PC-9 (cell line): ENCODE measurements at regions not wholly inside any gene's neighbourhood (a gene's known extent, or its start where the extent isn't known, plus 50 kb on each side); places are given as distances from the start of the nearest gene placed in this dataset.

ENCODE experiments used
- BruUV-seq: library from RNA; stranded (reverse); fragments of 400-500 nt; replicated peaks from 2 replicates; lab custom pipeline; 2021; lab: Mats Ljungman, UMichigan
- CTCF ChIA-PET: fragments of 300-600 bp; sonication (Branson Sonifier 250); formaldehyde crosslinking; loops from one replicate; lab custom pipeline; 2022; ENCODE audit warnings: antibody characterized with exemption; lab: Charles Lee
- POLR2A ChIA-PET: fragments of 300-600 bp; sonication (Branson Sonifier 250); formaldehyde crosslinking; loops from one replicate; lab custom pipeline; 2022; ENCODE audit warnings: antibody characterized with exemption; ENCODE audit not compliant: unreplicated experiment; lab: Charles Lee
- DNase-seq, 2 experiments: peaks; one replicate each; pipeline versions ENCODE4 v3.0.0 to v3.0.0-alpha.2; 2015 to 2022; ENCODE audit warnings: mixed read lengths in 1 of 2
- H2AFZ ChIP-seq: fragments of 200-600 bp; sonication (generic); 2 replicates; pipeline ENCODE4 v1.8.1; 2017; ENCODE audit warnings: antibody characterized with exemption
- H3F3A ChIP-seq: fragments of 200-600 bp; sonication (generic); 2 replicates; pipeline ENCODE4 v1.8.1; 2017; ENCODE audit warnings: antibody characterized with exemption, mild to moderate bottlenecking, low read depth; ENCODE audit not compliant: insufficient read depth
- H3K27ac ChIP-seq: fragments of 200-600 bp; sonication (generic); 2 replicates; pipeline ENCODE4 v1.6.1; 2016; ENCODE audit warnings: mixed run types
- H3K27me3 ChIP-seq: fragments of 200-600 bp; sonication (generic); 2 replicates; pipeline ENCODE4 v1.6.1; 2016; ENCODE audit warnings: low read depth, mixed run types; ENCODE audit not compliant: insufficient read depth
- H3K36me3 ChIP-seq: fragments of 200-600 bp; sonication (generic); 2 replicates; pipeline ENCODE4 v1.6.1; 2016; ENCODE audit warnings: low read depth, mixed run types
- H3K4me1 ChIP-seq: fragments of 200-600 bp; sonication (generic); replicated peaks from 2 replicates; pipeline ENCODE4 v1.6.1; 2016; ENCODE audit warnings: mixed run types; ENCODE audit not compliant: insufficient read depth
- H3K4me2 ChIP-seq: fragments of 200-600 bp; sonication (generic); 2 replicates; pipeline ENCODE4 v1.6.1; 2017; ENCODE audit warnings: mixed run types
- H3K4me3 ChIP-seq: fragments of 200-600 bp; sonication (generic); 2 replicates; pipeline ENCODE4 v1.6.1; 2016; ENCODE audit warnings: mixed run types
- H3K79me2 ChIP-seq: fragments of 200-600 bp; sonication (generic); 2 replicates; pipeline ENCODE4 v1.6.1; 2017; ENCODE audit warnings: low read depth, mixed run types
- H3K9me2 ChIP-seq: fragments of 200-600 bp; sonication (generic); 2 replicates; pipeline ENCODE4 v1.8.1; 2017; ENCODE audit warnings: mild to moderate bottlenecking; ENCODE audit not compliant: insufficient read depth
- H3K9me3 ChIP-seq: fragments of 200-600 bp; sonication (generic); 2 replicates; pipeline ENCODE4 v1.8.1; 2016; ENCODE audit warnings: low read depth; ENCODE audit not compliant: insufficient read depth
- H4K20me1 ChIP-seq: fragments of 200-600 bp; sonication (generic); 2 replicates; pipeline ENCODE4 v1.8.1; 2017; ENCODE audit not compliant: insufficient read depth
- EZH2 ChIP-seq: fragments of 200-600 bp; sonication (generic); IDR thresholded peaks from 2 replicates; pipeline ENCODE4 v1.8.0; 2017; ENCODE audit warnings: antibody characterized with exemption, low read depth
- intact Hi-C: fragments of 100-400 bp; cut with micrococcal nuclease; formaldehyde crosslinking; loops from one replicate; pipeline ENCODE4 v1.10.0; 2022; ENCODE audit not compliant: unreplicated experiment
- TF ChIP-seq, protein P1 (sequence below): fragments of 200-600 bp; sonication (generic); conservative IDR thresholded peaks from 2 replicates; pipeline ENCODE4 v1.6.1; 2017; ENCODE audit warnings: mixed run types, antibody characterized with exemption, mild to moderate bottlenecking, moderate library complexity

DNA sequence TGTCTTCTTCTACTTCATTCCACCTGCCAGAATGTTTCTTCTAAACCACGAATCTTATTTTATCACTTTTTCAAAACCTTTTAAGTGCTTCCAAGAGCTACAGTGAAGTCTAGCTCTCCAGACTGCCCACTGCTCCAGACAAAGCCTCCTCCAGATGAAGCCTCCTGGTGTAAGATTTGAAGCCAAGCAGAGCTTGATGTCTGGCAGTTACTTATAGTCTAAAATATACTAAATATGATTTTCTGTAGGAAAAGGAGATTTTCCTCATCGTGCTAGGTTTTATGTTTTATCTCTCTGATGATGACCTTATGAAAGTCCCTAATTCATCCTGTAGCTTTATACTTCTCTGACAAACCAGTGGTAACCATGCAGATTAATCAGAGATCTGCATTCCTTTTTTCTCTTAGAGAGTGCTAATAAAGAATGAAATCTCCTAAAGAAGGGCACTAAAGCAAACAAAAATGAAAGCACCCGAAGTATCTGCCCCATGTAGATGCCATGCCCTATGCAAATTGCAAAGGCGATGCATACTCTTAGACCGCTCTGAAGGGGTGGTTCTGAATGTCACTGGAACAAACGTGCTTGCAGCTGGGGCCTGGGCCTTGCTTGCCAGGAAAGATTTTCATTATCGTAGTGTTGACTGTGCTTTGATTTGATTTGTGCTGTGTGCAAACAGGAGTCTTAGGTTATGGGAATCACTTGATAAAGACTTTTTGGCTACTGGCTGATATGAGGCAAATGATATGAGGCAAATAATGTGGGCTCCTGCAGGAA, 314.2 kb downstream of the PID1 start:
- no TSS peak for BruUV-seq
- POLR2A ChIA-PET, result no interaction called here

DNA sequence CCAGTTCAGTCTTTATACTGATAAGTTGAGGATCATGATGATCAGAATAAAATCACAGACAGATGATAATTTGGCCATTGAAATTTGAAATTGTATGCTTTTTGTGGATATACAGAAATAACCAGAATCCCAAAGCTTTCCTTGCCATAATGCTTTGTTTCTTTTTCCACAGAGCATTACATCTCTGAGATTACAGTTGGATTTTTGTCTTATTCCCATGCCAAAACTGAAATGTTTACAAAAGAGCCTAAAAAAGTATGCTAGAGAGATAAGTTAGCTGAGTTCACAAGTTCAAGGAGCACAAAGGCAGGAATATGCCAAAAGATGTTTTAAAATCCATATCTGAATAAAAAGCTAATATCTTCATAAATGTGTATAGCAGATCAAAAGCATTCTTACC, 321.3 kb downstream of the PID1 start:
- no peaks in the 10 kb centered on the region for H3K79me2 ChIP-seq
- CTCF ChIA-PET, result no interaction called here
- H3K27me3 ChIP-seq, result no peaks in the 10 kb centered on the region
- H3K4me3 ChIP-seq, result no peak overlapping the region
- H3F3A ChIP-seq, result no peaks in the 10 kb centered on the region
- no peak overlapping the region for H3K27ac ChIP-seq
- POLR2A ChIA-PET, result no interaction called here
- no peaks in the 10 kb centered on the region for H3K9me3 ChIP-seq
- no peaks in the 10 kb centered on the region for H3K4me1 ChIP-seq
- H3K36me3 ChIP-seq, result no peaks in the 10 kb centered on the region
- H3K4me2 ChIP-seq, result no peak overlapping the region
- no TSS peak for BruUV-seq
- no peaks in the 10 kb centered on the region for H4K20me1 ChIP-seq
- intact Hi-C loops, result no loop called here
- H3K9me2 ChIP-seq, result no peaks in the 10 kb centered on the region
- no peak for TF ChIP-seq EZH2
- TF ChIP-seq, protein P1, sequence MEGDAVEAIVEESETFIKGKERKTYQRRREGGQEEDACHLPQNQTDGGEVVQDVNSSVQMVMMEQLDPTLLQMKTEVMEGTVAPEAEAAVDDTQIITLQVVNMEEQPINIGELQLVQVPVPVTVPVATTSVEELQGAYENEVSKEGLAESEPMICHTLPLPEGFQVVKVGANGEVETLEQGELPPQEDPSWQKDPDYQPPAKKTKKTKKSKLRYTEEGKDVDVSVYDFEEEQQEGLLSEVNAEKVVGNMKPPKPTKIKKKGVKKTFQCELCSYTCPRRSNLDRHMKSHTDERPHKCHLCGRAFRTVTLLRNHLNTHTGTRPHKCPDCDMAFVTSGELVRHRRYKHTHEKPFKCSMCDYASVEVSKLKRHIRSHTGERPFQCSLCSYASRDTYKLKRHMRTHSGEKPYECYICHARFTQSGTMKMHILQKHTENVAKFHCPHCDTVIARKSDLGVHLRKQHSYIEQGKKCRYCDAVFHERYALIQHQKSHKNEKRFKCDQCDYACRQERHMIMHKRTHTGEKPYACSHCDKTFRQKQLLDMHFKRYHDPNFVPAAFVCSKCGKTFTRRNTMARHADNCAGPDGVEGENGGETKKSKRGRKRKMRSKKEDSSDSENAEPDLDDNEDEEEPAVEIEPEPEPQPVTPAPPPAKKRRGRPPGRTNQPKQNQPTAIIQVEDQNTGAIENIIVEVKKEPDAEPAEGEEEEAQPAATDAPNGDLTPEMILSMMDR, result no peak
- DNase-seq, result no peak
- no peak overlapping the region for H2AFZ ChIP-seq

More for the DNA sequence above, 314.2 kb downstream of the PID1 start:
- no peak for DNase-seq
- CTCF ChIA-PET, result no interaction called here
- H2AFZ ChIP-seq, result no peak overlapping the region
- no peak overlapping the region for H3K4me2 ChIP-seq
- no peaks in the 10 kb centered on the region for H3K9me3 ChIP-seq
- TF ChIP-seq EZH2, result no peak
- TF ChIP-seq, protein P1, result no peak
- H3K27me3 ChIP-seq, result peaks cover 10% of the 10 kb centered on the region; the same call in 1 of the 2 replicates
- no peaks in the 10 kb centered on the region for H3K9me2 ChIP-seq
- H3K36me3 ChIP-seq, result no peaks in the 10 kb centered on the region
- H3K4me1 ChIP-seq, result no peaks in the 10 kb centered on the region
- intact Hi-C loops, result no loop called here
- no peak overlapping the region for H3K4me3 ChIP-seq
- no peak overlapping the region for H3K27ac ChIP-seq
- no peaks in the 10 kb centered on the region for H4K20me1 ChIP-seq
- H3K79me2 ChIP-seq, result no peaks in the 10 kb centered on the region
- H3F3A ChIP-seq, result no peaks in the 10 kb centered on the region

DNA sequence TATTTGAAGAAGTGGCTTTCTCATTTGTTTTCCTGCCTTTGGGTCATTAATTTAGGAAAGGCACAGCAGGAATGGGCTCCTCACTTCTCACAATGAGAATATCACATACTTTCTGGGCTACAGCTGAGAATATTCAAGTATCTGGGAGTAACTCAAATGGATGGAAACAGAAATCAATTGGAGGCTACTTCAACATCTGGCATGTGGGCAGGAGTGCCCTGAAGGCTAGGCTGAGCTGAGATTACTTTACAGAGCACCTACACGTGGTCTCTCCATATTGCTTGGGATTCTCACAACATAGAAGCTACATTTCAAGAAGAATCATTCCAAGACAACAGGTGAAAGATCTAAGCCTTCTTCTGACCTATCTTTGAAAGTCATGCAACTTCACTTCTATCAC, 325.4 kb downstream of the PID1 start:
- H3F3A ChIP-seq, result no peaks in the 10 kb centered on the region
- no peaks in the 10 kb centered on the region for H4K20me1 ChIP-seq
- H3K79me2 ChIP-seq, result no peaks in the 10 kb centered on the region
- no peak overlapping the region for H2AFZ ChIP-seq
- no peaks in the 10 kb centered on the region for H3K36me3 ChIP-seq
- no peaks in the 10 kb centered on the region for H3K9me2 ChIP-seq
- BruUV-seq, result no TSS peak
- H3K4me2 ChIP-seq, result no peak overlapping the region
- ChIA-PET POLR2A (no interaction called here), CTCF (no interaction called here)
- H3K4me1 ChIP-seq, result no peaks in the 10 kb centered on the region
- H3K27me3 ChIP-seq, result 0 out of 2 replicates have a peak, but pooled peaks cover 5% of the 10 kb centered on the region
- no peak overlapping the region for H3K4me3 ChIP-seq
- intact Hi-C loops, result no loop called here
- H3K9me3 ChIP-seq, result no peaks in the 10 kb centered on the region
- DNase-seq, result no peak
- no peak for TF ChIP-seq EZH2
- TF ChIP-seq, protein P1, result no peak
- H3K27ac ChIP-seq, result no peak overlapping the region
